Glutamatergic neuron (in vitro differentiated cells): ENCODE measurements at regions not wholly inside any gene's neighbourhood (a gene's known extent, or its start where the extent isn't known, plus 50 kb on each side); places are given as distances from the start of the nearest gene placed in this dataset.
"Not testable (repeated sequence)": the region's sequence is repeated elsewhere in the genome, so short reads cannot be mapped to it uniquely, and the experiment has no call there.

ENCODE experiments used
- DNase-seq: peaks from one replicate; pipeline ENCODE4 v3.0.0; 2022
- H3K27ac Mint-ChIP-seq: one replicate; pipeline ENCODE4 v1.8.0; 2020; ENCODE audit warnings: mild to moderate bottlenecking, mixed read lengths, inconsistent platforms; ENCODE audit not compliant: unreplicated experiment
- H3K27me3 Mint-ChIP-seq: one replicate; pipeline ENCODE4 v1.8.0; 2020; ENCODE audit warnings: mild to moderate bottlenecking, moderate library complexity, mixed read lengths, inconsistent platforms; ENCODE audit not compliant: unreplicated experiment
- H3K36me3 Mint-ChIP-seq: one replicate; pipeline ENCODE4 v1.8.0; 2020; ENCODE audit warnings: mild to moderate bottlenecking, mixed read lengths, inconsistent platforms; ENCODE audit not compliant: unreplicated experiment
- H3K4me1 Mint-ChIP-seq: one replicate; pipeline ENCODE4 v1.8.0; 2020; ENCODE audit warnings: mild to moderate bottlenecking, low read depth, mixed read lengths, inconsistent platforms; ENCODE audit not compliant: unreplicated experiment
- H3K4me3 Mint-ChIP-seq: one replicate; pipeline ENCODE4 v1.8.0; 2020; ENCODE audit warnings: mild to moderate bottlenecking, mixed read lengths, inconsistent platforms; ENCODE audit not compliant: unreplicated experiment
- H3K9me3 Mint-ChIP-seq: one replicate; pipeline ENCODE4 v1.8.0; 2020; ENCODE audit warnings: mild to moderate bottlenecking, moderate library complexity, mixed read lengths, inconsistent platforms; ENCODE audit not compliant: unreplicated experiment
- TF ChIP-seq, protein P1 (sequence below): fragments of 200-600 bp; sonication (generic); IDR thresholded peaks from one replicate; pipeline ENCODE4 v1.5.0; 2021; ENCODE audit not compliant: partially characterized antibody, unreplicated experiment

DNA sequence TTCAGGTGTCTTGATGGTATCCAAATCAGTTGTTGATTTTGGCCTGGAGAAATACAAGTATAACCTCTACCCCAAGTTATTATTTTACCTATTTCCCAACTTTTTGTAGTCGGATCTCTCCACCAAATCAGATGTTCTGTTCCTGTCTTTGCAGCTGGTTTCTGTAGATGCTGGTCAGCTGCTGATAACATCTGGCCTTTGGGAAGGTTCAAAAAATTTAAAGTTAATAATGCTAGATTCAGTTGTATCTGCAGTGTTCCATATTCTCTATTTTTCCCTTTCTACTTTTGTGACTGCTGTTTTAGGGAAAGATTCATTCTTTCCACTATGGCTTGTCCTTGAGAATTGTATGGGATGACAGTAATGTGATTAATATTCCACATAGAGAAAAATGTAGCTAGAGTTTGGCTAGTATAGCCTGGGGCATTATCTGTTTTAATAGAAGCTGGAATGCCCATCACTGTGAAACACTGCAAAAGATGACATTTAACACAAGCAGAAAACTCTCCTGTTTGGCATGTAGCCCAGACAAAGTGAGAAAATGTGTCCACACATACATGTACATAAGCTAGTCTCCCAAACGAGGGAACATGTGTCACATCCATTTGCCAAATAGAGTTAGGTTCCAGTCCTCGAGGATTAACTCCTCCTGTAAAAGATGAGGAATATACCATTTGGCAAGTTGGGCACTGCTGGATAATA lies 99.2 kb downstream of the ZNF100 start:
- H3K9me3 Mint-ChIP-seq, H3K4me3 Mint-ChIP-seq, H3K27me3 Mint-ChIP-seq: not testable (repeated sequence)

DNA sequence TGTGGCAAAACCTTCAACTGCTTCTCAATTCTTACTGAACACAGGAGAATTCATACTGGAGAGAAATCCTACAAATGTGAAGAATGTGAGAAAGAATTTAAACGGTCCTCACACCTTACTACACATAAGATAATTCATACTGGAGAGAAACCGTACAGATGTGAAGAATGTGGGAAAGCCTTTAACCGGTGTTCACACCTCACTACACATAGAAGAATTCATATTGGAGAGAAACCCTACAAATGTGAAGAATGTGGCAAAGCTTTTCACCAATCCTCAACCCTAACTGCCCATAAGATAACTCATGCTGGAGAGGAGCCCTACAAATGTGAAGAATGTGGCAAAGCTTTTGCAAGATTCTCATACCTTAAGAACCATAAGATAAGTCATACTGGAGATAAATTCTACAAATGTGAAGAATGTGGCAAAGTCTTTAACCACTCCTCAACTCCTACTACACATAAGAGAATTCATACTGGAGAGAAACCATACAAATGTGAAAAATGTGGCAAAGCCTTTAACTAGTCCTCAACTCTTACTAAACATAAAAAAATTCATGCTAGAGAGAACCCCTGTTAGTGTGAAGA lies 111.7 kb downstream of the ZNF100 start:
- TF ChIP-seq, protein P1, sequence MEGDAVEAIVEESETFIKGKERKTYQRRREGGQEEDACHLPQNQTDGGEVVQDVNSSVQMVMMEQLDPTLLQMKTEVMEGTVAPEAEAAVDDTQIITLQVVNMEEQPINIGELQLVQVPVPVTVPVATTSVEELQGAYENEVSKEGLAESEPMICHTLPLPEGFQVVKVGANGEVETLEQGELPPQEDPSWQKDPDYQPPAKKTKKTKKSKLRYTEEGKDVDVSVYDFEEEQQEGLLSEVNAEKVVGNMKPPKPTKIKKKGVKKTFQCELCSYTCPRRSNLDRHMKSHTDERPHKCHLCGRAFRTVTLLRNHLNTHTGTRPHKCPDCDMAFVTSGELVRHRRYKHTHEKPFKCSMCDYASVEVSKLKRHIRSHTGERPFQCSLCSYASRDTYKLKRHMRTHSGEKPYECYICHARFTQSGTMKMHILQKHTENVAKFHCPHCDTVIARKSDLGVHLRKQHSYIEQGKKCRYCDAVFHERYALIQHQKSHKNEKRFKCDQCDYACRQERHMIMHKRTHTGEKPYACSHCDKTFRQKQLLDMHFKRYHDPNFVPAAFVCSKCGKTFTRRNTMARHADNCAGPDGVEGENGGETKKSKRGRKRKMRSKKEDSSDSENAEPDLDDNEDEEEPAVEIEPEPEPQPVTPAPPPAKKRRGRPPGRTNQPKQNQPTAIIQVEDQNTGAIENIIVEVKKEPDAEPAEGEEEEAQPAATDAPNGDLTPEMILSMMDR, result no peak
- no peak overlapping the region for H3K27ac Mint-ChIP-seq
- DNase-seq, result no peak
- no peaks in the 10 kb centered on the region for H3K4me1 Mint-ChIP-seq
- H3K9me3 Mint-ChIP-seq, result no peaks in the 10 kb centered on the region
- no peak overlapping the region for H3K4me3 Mint-ChIP-seq
- no peaks in the 10 kb centered on the region for H3K27me3 Mint-ChIP-seq
- H3K36me3 Mint-ChIP-seq, result peaks cover 17% of the 10 kb centered on the region

More for the DNA sequence above, 99.2 kb downstream of the ZNF100 start:
- H3K4me1 Mint-ChIP-seq, DNase-seq, H3K27ac Mint-ChIP-seq: not testable (repeated sequence)
- H3K36me3 Mint-ChIP-seq, result peaks cover 15% of the 10 kb centered on the region

DNA sequence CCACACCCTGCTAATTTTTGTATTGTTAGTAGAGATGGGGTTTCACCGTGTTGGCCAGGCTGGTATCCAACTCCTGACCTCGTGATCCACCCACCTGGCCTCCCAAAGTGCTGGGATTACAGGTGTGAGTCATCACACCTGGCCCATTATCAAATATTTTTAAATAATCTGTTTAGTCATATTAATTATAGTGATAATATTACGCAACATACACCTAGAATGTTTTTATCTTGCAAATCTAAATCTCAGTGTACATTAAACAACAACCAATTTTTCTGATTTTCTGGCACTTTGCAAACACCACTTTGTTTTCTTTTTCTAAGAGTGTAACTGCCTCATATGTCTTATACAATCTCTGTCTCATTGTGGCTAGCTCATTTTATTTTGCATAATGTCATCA lies 115.9 kb downstream of the ZNF100 start:
- not testable (repeated sequence) for H3K4me3 Mint-ChIP-seq, H3K27ac Mint-ChIP-seq, DNase-seq, H3K27me3 Mint-ChIP-seq, H3K9me3 Mint-ChIP-seq, H3K4me1 Mint-ChIP-seq
- peaks cover 31% of the 10 kb centered on the region for H3K36me3 Mint-ChIP-seq

DNA sequence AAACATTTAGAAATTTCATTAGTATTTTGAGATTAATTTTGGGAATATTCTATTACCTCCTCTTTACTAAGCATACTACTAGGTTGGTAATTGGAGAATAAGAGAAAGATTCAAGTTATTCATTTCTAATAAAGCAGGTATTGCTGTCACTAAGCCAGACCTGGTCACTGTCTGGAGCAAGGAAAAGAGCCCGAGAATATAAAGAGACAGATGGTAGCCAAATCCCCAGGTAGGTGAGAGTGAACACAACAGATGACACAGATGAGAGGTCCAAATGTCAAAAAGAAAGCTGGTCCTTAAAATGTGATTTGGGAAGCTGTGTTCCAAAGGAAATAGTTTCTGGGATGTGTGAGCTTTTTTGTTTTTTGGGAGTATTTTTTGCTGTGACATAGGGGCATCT lies 128.6 kb downstream of the ZNF100 start:
- peaks cover 3% of the 10 kb centered on the region for H3K36me3 Mint-ChIP-seq
- H3K27me3 Mint-ChIP-seq, result peaks cover 1% of the 10 kb centered on the region
- peaks cover 4% of the 10 kb centered on the region for H3K9me3 Mint-ChIP-seq
- peak overlapping the region; percentile 95 for H3K27ac Mint-ChIP-seq
- DNase-seq, result no peak
- peaks cover 3% of the 10 kb centered on the region for H3K4me1 Mint-ChIP-seq
- TF ChIP-seq, protein P1, result no peak
- H3K4me3 Mint-ChIP-seq, result no peak overlapping the region

DNA sequence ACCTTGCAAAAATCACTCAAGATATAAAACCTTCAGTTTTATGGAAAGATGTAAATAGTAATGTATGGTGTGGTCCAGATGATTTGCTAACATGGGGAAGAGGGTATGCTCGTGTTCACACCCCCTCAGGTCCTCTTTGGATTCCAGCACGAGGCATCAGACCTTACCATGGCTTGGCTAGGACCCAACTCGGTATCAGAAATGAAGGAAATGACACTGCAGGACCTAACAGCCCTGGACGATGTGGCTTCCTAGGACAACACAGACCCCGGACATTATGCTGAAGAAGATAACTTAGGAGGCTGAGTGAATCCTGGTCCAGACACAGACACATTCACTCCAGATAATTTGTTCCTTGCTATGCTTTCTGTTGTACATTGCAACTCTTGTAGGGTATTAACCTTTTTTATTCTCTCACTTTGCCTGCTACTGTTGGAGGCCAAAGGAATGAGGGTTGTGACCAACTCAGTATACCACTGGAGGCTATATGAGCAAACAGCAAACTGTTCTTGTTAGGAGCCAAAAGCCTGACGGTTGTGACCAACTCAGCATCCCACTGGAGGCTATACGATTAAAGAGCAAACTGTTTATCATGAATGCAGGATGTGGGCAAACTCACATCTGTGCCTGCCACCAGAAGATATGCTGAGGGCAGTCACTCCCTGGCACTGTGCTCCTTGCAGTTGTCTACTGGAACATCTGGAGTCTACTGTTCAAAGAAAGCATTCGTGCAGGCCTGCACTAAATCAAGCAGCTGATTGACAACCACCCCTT lies 121.7 kb downstream of the ZNF429 start:
- DNase-seq, result no peak
- Mint-ChIP-seq H3K4me1 (no peaks in the 10 kb centered on the region), H3K4me3 (no peak overlapping the region), H3K27me3 (peaks cover 2% of the 10 kb centered on the region), H3K9me3 (peaks cover 7% of the 10 kb centered on the region), H3K36me3 (peaks cover 16% of the 10 kb centered on the region), H3K27ac (no peak overlapping the region)
- TF ChIP-seq, protein P1, result no peak

DNA sequence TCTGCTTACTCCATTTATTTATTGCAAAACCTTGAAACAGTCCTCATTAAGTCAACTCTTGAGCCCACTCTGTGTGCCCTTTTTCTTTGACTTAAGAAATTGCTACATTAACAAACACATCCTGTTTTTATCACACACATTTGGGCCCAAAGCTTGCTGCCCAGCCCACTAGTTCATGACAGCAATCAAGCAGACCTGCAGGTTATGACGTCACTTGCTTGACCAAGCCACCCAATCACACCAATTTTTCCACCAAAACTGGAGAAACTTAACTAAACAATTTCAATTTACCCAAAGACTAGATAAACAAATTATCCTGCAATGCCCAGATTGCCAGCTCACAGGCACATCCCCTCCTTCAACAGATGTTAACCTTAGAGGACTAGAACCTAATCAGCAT lies 120.7 kb downstream of the ZNF429 start:
- no peak for DNase-seq
- Mint-ChIP-seq H3K4me1 (no peaks in the 10 kb centered on the region), H3K4me3 (no peak overlapping the region), H3K27me3 (peaks cover 2% of the 10 kb centered on the region), H3K27ac (no peak overlapping the region), H3K9me3 (peaks cover 11% of the 10 kb centered on the region), H3K36me3 (peaks cover 16% of the 10 kb centered on the region)
- TF ChIP-seq, protein P1, result no peak
